ENCODE measurements at regions not wholly inside any gene's neighbourhood (a gene's known extent, or its start where the extent isn't known, plus 50 kb on each side); places are given as distances from the start of the nearest gene placed in this dataset.

- H2AFZ ChIP-seq (ENCODE audit: low read length) = no peak overlapping the region
- no peaks in the 10 kb centered on the region for H3K27me3 ChIP-seq (ENCODE audit: insufficient read depth, low read length)
- H3K4me1 ChIP-seq (ENCODE audit: insufficient read depth, low read length) = no peaks in the 10 kb centered on the region
- H2BK15ac ChIP-seq (ENCODE audit: low read depth, low read length) = no peak overlapping the region
- no peaks in the 10 kb centered on the region for H4K20me1 ChIP-seq (ENCODE audit: control insufficient read depth, insufficient read depth, insufficient read length)
- no CpG with 5 or more reads among the region's 6 CpGs for WGBS (ENCODE audit: extremely low coverage, insufficient read length, low lambda C conversion rate)
- H3K79me2 ChIP-seq (ENCODE audit: insufficient read depth, low read length) = no peaks in the 10 kb centered on the region
- H3K56ac ChIP-seq (ENCODE audit: insufficient read length, low read depth, low read length) = no peak overlapping the region
- no peak overlapping the region for H3K27ac ChIP-seq (ENCODE audit: insufficient read length, low read depth, low read length)
- no peak overlapping the region for H4K8ac ChIP-seq (replicated peaks; ENCODE audit: insufficient read length, low read depth, low read length)
- H2BK20ac ChIP-seq (ENCODE audit: low read depth, low read length, poor library complexity, severe bottlenecking) = no peak overlapping the region
- no peaks in the 10 kb centered on the region for H3K79me1 ChIP-seq (ENCODE audit: insufficient read depth, low read depth, low read length, poor library complexity, severe bottlenecking)
- Mint-ChIP-seq H3K27me3 (ENCODE audit: low read depth) (peaks cover 2% of the 10 kb centered on the region), H3K9me3 (peaks cover 0 to 6% of the 10 kb centered on the region in 2 experiments; a peak in 4 of 5 replicates), H3K27ac (no peak overlapping the region), H3K4me1 (no peaks in the 10 kb centered on the region), H3K36me3 (ENCODE audit: insufficient read depth in 1 of 3, low read depth in 3 of 3) (peaks cover 0 to 7% (median 0%) of the 10 kb centered on the region in 3 experiments; a peak in 3 of 7 replicates), H3K4me3 (no peak overlapping the region)
- TF ChIP-seq, protein P1, sequence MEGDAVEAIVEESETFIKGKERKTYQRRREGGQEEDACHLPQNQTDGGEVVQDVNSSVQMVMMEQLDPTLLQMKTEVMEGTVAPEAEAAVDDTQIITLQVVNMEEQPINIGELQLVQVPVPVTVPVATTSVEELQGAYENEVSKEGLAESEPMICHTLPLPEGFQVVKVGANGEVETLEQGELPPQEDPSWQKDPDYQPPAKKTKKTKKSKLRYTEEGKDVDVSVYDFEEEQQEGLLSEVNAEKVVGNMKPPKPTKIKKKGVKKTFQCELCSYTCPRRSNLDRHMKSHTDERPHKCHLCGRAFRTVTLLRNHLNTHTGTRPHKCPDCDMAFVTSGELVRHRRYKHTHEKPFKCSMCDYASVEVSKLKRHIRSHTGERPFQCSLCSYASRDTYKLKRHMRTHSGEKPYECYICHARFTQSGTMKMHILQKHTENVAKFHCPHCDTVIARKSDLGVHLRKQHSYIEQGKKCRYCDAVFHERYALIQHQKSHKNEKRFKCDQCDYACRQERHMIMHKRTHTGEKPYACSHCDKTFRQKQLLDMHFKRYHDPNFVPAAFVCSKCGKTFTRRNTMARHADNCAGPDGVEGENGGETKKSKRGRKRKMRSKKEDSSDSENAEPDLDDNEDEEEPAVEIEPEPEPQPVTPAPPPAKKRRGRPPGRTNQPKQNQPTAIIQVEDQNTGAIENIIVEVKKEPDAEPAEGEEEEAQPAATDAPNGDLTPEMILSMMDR (conservative IDR thresholded peaks at IDR 0.05) = no peak
- H3K9ac ChIP-seq (ENCODE audit: extremely low read depth, insufficient read length, low read length) = no peak overlapping the region
- no peaks in the 10 kb centered on the region for H3K23me2 ChIP-seq (ENCODE audit: insufficient read length, low read depth, low read length, poor library complexity, severe bottlenecking)
- H3K4ac ChIP-seq (ENCODE audit: low read depth, low read length) = no peak overlapping the region
- H3K9me3 ChIP-seq (ENCODE audit: control insufficient read depth, low read depth, low read length) = no peaks in the 10 kb centered on the region
- no peak overlapping the region for H2BK120ac ChIP-seq (ENCODE audit: low read depth, low read length, poor library complexity, severe bottlenecking)
- H3K14ac ChIP-seq (ENCODE audit: insufficient read depth, low read length) = no peak overlapping the region
- no peak for DNase-seq
- H2AK5ac ChIP-seq (ENCODE audit: insufficient read length, low read length) = no peak overlapping the region
- no peak overlapping the region for H2BK5ac ChIP-seq (ENCODE audit: insufficient read length, low read length)
- no peak overlapping the region for H3K4me2 ChIP-seq (ENCODE audit: insufficient read depth, insufficient read length, low read length)
- no peak overlapping the region for H2BK12ac ChIP-seq (ENCODE audit: insufficient read length, low read depth, low read length)
- no peak overlapping the region for H4K5ac ChIP-seq (ENCODE audit: insufficient read length, low read depth, low read length)
- H3T11ph ChIP-seq (ENCODE audit: low read length) = no peak overlapping the region
- H4K91ac ChIP-seq (ENCODE audit: insufficient read length, low read depth, low read length) = no peak overlapping the region
- no peak overlapping the region for H3K23ac ChIP-seq (ENCODE audit: insufficient read length, low read depth, low read length)
- H3K18ac ChIP-seq (ENCODE audit: insufficient read length, low read depth, low read length) = no peak overlapping the region
Observed at GRCh38 chr12:69015831-69016230, 82.9 kb upstream of the CPM start.
